H9 (cell line): ENCODE measurements at regions not wholly inside any gene's neighbourhood (a gene's known extent, or its start where the extent isn't known, plus 50 kb on each side); places are given as distances from the start of the nearest gene placed in this dataset.

Experiments used
- DNase-seq: peaks from one replicate; pipeline ENCODE4 v3.0.0-alpha.2; 2017
- H2AFZ ChIP-seq: one replicate; pipeline ENCODE4 v1.6.1; 2013; ENCODE audit warnings: mild to moderate bottlenecking, low read length, control low read depth, moderate library complexity
- H2AK5ac ChIP-seq: 2 replicates; pipeline ENCODE4 v1.6.1; 2013; ENCODE audit warnings: low read length, control low read depth, mixed read lengths; ENCODE audit not compliant: insufficient read length
- H2BK120ac ChIP-seq: one replicate; pipeline ENCODE4 v1.6.1; 2013; ENCODE audit warnings: low read depth, mild to moderate bottlenecking, low read length, control low read depth, inconsistent platforms; ENCODE audit not compliant: poor library complexity, severe bottlenecking
- H2BK12ac ChIP-seq: 2 replicates; pipeline ENCODE4 v1.6.1; 2013; ENCODE audit warnings: low read length, control low read depth, mixed read lengths, low read depth; ENCODE audit not compliant: insufficient read length
- H2BK15ac ChIP-seq: 2 replicates; pipeline ENCODE4 v1.6.1; 2013; ENCODE audit warnings: low read depth, low read length, control low read depth
- H2BK20ac ChIP-seq: one replicate; pipeline ENCODE4 v1.6.1; 2013; ENCODE audit warnings: low read depth, mild to moderate bottlenecking, low read length, control low read depth, inconsistent platforms; ENCODE audit not compliant: poor library complexity, severe bottlenecking
- H2BK5ac ChIP-seq: 2 replicates; pipeline ENCODE4 v1.6.1; 2013; ENCODE audit warnings: low read length, control low read depth, mixed read lengths; ENCODE audit not compliant: insufficient read length
- H3K14ac ChIP-seq: 2 replicates; pipeline ENCODE4 v1.6.1; 2013; ENCODE audit warnings: low read length, control low read depth; ENCODE audit not compliant: insufficient read depth
- H3K18ac ChIP-seq: 2 replicates; pipeline ENCODE4 v1.6.1; 2013; ENCODE audit warnings: low read depth, mild to moderate bottlenecking, mixed read lengths, low read length, control low read depth; ENCODE audit not compliant: insufficient read length
- H3K23ac ChIP-seq: 2 replicates; pipeline ENCODE4 v1.6.1; 2013; ENCODE audit warnings: low read length, control low read depth, mixed read lengths, low read depth; ENCODE audit not compliant: insufficient read length
- H3K23me2 ChIP-seq: 2 replicates; pipeline ENCODE4 v1.6.1; 2013; ENCODE audit warnings: low read depth, mild to moderate bottlenecking, mixed read lengths, low read length, control low read depth; ENCODE audit not compliant: insufficient read length, poor library complexity, severe bottlenecking
- H3K27ac ChIP-seq: 2 replicates; pipeline ENCODE4 v1.5.1; 2013; ENCODE audit warnings: low read length, control low read depth, mixed read lengths, low read depth; ENCODE audit not compliant: insufficient read length
- H3K27me3 ChIP-seq: 2 replicates; pipeline ENCODE4 v1.6.1; 2013; ENCODE audit warnings: low read length, control low read depth, inconsistent platforms; ENCODE audit not compliant: insufficient read depth
- H3K4ac ChIP-seq: 2 replicates; pipeline ENCODE4 v1.6.1; 2013; ENCODE audit warnings: low read depth, mild to moderate bottlenecking, control low read depth, inconsistent platforms, low read length, moderate library complexity
- H3K4me1 ChIP-seq: 2 replicates; pipeline ENCODE4 v1.6.1; 2013; ENCODE audit warnings: low read length, control low read depth, inconsistent platforms; ENCODE audit not compliant: insufficient read depth
- H3K4me2 ChIP-seq: 2 replicates; pipeline ENCODE4 v1.6.1; 2013; ENCODE audit warnings: low read length, control low read depth, mixed read lengths; ENCODE audit not compliant: insufficient read length, insufficient read depth
- H3K56ac ChIP-seq: 2 replicates; pipeline ENCODE4 v1.6.1; 2013; ENCODE audit warnings: low read depth, mild to moderate bottlenecking, mixed read lengths, low read length, control low read depth; ENCODE audit not compliant: insufficient read length
- H3K79me1 ChIP-seq: 2 replicates; pipeline ENCODE4 v1.6.1; 2013; ENCODE audit warnings: low read depth, mild to moderate bottlenecking, moderate library complexity, low read length, control low read depth, inconsistent platforms; ENCODE audit not compliant: insufficient read depth, poor library complexity, severe bottlenecking
- H3K79me2 ChIP-seq: 2 replicates; pipeline ENCODE4 v1.6.1; 2013; ENCODE audit warnings: low read length, control low read depth, inconsistent platforms; ENCODE audit not compliant: insufficient read depth
- H3K9ac ChIP-seq: 2 replicates; pipeline ENCODE4 v1.6.1; 2013; ENCODE audit warnings: low read length, control low read depth, mixed read lengths; ENCODE audit not compliant: insufficient read length; ENCODE audit errors: extremely low read depth
- H3K9me3 ChIP-seq: one replicate; pipeline ENCODE4 v1.6.1; 2013; ENCODE audit warnings: low read depth, low read length, inconsistent platforms; ENCODE audit not compliant: control insufficient read depth
- H3T11ph ChIP-seq: one replicate; pipeline ENCODE4 v1.6.1; 2013; ENCODE audit warnings: mild to moderate bottlenecking, low read length, control low read depth, inconsistent platforms
- H4K20me1 ChIP-seq: one replicate; pipeline ENCODE4 v1.6.1; 2013; ENCODE audit not compliant: control insufficient read depth, insufficient read length, insufficient read depth
- H4K5ac ChIP-seq: 2 replicates; pipeline ENCODE4 v1.6.1; 2013; ENCODE audit warnings: low read depth, mild to moderate bottlenecking, mixed read lengths, low read length, control low read depth; ENCODE audit not compliant: insufficient read length
- H4K8ac ChIP-seq: replicated peaks from 2 replicates; pipeline ENCODE4 v1.6.1; 2013; ENCODE audit warnings: low read length, control low read depth, mixed read lengths, low read depth; ENCODE audit not compliant: insufficient read length
- H4K91ac ChIP-seq: 2 replicates; pipeline ENCODE4 v1.6.1; 2013; ENCODE audit warnings: low read depth, mild to moderate bottlenecking, moderate library complexity, mixed read lengths, low read length, control low read depth; ENCODE audit not compliant: insufficient read length
- H3K27ac Mint-ChIP-seq, 3 experiments: 2 replicates in 2 of 3; 3 replicates in 1 of 3; pipeline ENCODE4 v1.8.0; 2020 to 2021; ENCODE audit warnings: mixed read lengths in 3 of 3, mild to moderate bottlenecking in 1 of 3, moderate library complexity in 1 of 3
- H3K27me3 Mint-ChIP-seq: 2 replicates; pipeline ENCODE4 v1.8.0; 2021; ENCODE audit warnings: low read depth, mild to moderate bottlenecking, moderate library complexity, mixed read lengths
- H3K36me3 Mint-ChIP-seq, 3 experiments: 2 replicates in 2 of 3; 3 replicates in 1 of 3; pipeline ENCODE4 v1.8.0; 2020 to 2021; ENCODE audit warnings: low read depth in 3 of 3, mixed read lengths in 3 of 3; ENCODE audit not compliant: insufficient read depth in 1 of 3
- H3K4me1 Mint-ChIP-seq, 2 experiments: 2 replicates each; pipeline ENCODE4 v1.8.0; 2020; ENCODE audit warnings: mixed read lengths in 2 of 2
- H3K4me3 Mint-ChIP-seq, 2 experiments: 2 replicates in 1 of 2; 3 replicates in 1 of 2; pipeline ENCODE4 v1.8.0; 2020 to 2021; ENCODE audit warnings: mild to moderate bottlenecking in 2 of 2, mixed read lengths in 2 of 2, moderate library complexity in 1 of 2
- H3K9me3 Mint-ChIP-seq, 2 experiments: 2 replicates in 1 of 2; 3 replicates in 1 of 2; pipeline ENCODE4 v1.8.0; 2020; ENCODE audit warnings: mild to moderate bottlenecking in 2 of 2, mixed read lengths in 2 of 2, moderate library complexity in 1 of 2
- CTCF ChIP-seq: fragments of 200-600 bp; sonication (generic); conservative IDR thresholded peaks from 3 replicates; pipeline ENCODE4 v1.8.0; 2021; ENCODE audit warnings: antibody characterized with exemption, mild to moderate bottlenecking
- WGBS: extraction: QIAGEN DNeasy Blood & Tissue Kit; methylation state at CpG from one replicate; pipeline ENCODE4 v1.1.7; 2013; ENCODE audit warnings: missing lambda C conversion rate, low lambda C conversion rate, mixed read lengths; ENCODE audit not compliant: insufficient read length; ENCODE audit errors: extremely low coverage; 5-methylcytosine and 5-hydroxymethylcytosine counted together

- no peak overlapping the region for H3K27ac Mint-ChIP-seq
- no peak for DNase-seq
Measured at GRCh38 chr21:20451046-20451445, 547.2 kb upstream of the NCAM2 start.

More at GRCh38 chr21:20451046-20451445, 547.2 kb upstream of the NCAM2 start:
- H3K9me3 ChIP-seq: no peaks in the 10 kb centered on the region
- no peak overlapping the region for H3T11ph ChIP-seq
- no peak overlapping the region for H4K5ac ChIP-seq
- H2BK120ac ChIP-seq: no peak overlapping the region
- H3K4me1 Mint-ChIP-seq: peaks cover 4 to 6% of the 10 kb centered on the region in 2 experiments; a peak in 3 of 4 replicates
- H2AFZ ChIP-seq: no peak overlapping the region
- H4K20me1 ChIP-seq: no peaks in the 10 kb centered on the region
- H2BK12ac ChIP-seq: no peak overlapping the region
- no peak overlapping the region for H2BK5ac ChIP-seq
- H3K27ac ChIP-seq: no peak overlapping the region
- H3K27me3 ChIP-seq: no peaks in the 10 kb centered on the region
- no peak overlapping the region for H2BK15ac ChIP-seq
- no peaks in the 10 kb centered on the region for H3K4me1 ChIP-seq
- no peaks in the 10 kb centered on the region for H3K23me2 ChIP-seq
- H3K9me3 Mint-ChIP-seq: 0 out of 5 replicates have a peak, but pooled peaks cover 0 to 1% of the 10 kb centered on the region in 2 experiments
- H3K9ac ChIP-seq: no peak overlapping the region
- H4K91ac ChIP-seq: no peak overlapping the region
- no peak overlapping the region for H3K23ac ChIP-seq
- H2BK20ac ChIP-seq: no peak overlapping the region
- H3K79me2 ChIP-seq: no peaks in the 10 kb centered on the region
- no peak overlapping the region for H3K4ac ChIP-seq
- H4K8ac ChIP-seq: no peak overlapping the region
- H3K14ac ChIP-seq: no peak overlapping the region
- TF ChIP-seq CTCF: no peak
- no peak overlapping the region for H3K56ac ChIP-seq
- H3K4me2 ChIP-seq: no peak overlapping the region
- WGBS: no CpG with 5 or more reads among the region's 2 CpGs
- no peaks in the 10 kb centered on the region for H3K79me1 ChIP-seq
- no peak overlapping the region for H3K18ac ChIP-seq
- H3K4me3 Mint-ChIP-seq: no peak overlapping the region
- no peaks in the 10 kb centered on the region for H3K36me3 Mint-ChIP-seq
- H3K27me3 Mint-ChIP-seq: no peaks in the 10 kb centered on the region
- H2AK5ac ChIP-seq: no peak overlapping the region
